Glutamatergic neuron (in vitro differentiated cells): ENCODE measurements at regions not wholly inside any gene's neighbourhood (a gene's known extent, or its start where the extent isn't known, plus 50 kb on each side); places are given as distances from the start of the nearest gene placed in this dataset.

ENCODE experiments used
- DNase-seq: peaks from one replicate; pipeline ENCODE4 v3.0.0; 2022
- H3K27ac Mint-ChIP-seq: one replicate; pipeline ENCODE4 v1.8.0; 2020; ENCODE audit warnings: mild to moderate bottlenecking, mixed read lengths, inconsistent platforms; ENCODE audit not compliant: unreplicated experiment
- H3K27me3 Mint-ChIP-seq: one replicate; pipeline ENCODE4 v1.8.0; 2020; ENCODE audit warnings: mild to moderate bottlenecking, moderate library complexity, mixed read lengths, inconsistent platforms; ENCODE audit not compliant: unreplicated experiment
- H3K36me3 Mint-ChIP-seq: one replicate; pipeline ENCODE4 v1.8.0; 2020; ENCODE audit warnings: mild to moderate bottlenecking, mixed read lengths, inconsistent platforms; ENCODE audit not compliant: unreplicated experiment
- H3K4me1 Mint-ChIP-seq: one replicate; pipeline ENCODE4 v1.8.0; 2020; ENCODE audit warnings: mild to moderate bottlenecking, low read depth, mixed read lengths, inconsistent platforms; ENCODE audit not compliant: unreplicated experiment
- H3K4me3 Mint-ChIP-seq: one replicate; pipeline ENCODE4 v1.8.0; 2020; ENCODE audit warnings: mild to moderate bottlenecking, mixed read lengths, inconsistent platforms; ENCODE audit not compliant: unreplicated experiment
- H3K9me3 Mint-ChIP-seq: one replicate; pipeline ENCODE4 v1.8.0; 2020; ENCODE audit warnings: mild to moderate bottlenecking, moderate library complexity, mixed read lengths, inconsistent platforms; ENCODE audit not compliant: unreplicated experiment
- TF ChIP-seq, protein P1 (sequence below): fragments of 200-600 bp; sonication (generic); IDR thresholded peaks from one replicate; pipeline ENCODE4 v1.5.0; 2021; ENCODE audit not compliant: partially characterized antibody, unreplicated experiment

- Mint-ChIP-seq H3K36me3 (no peaks in the 10 kb centered on the region), H3K4me3 (no peak overlapping the region), H3K4me1 (no peaks in the 10 kb centered on the region), H3K9me3 (no peaks in the 10 kb centered on the region), H3K27me3 (no peaks in the 10 kb centered on the region), H3K27ac (no peak overlapping the region)
- DNase-seq: no peak
- TF ChIP-seq, protein P1, sequence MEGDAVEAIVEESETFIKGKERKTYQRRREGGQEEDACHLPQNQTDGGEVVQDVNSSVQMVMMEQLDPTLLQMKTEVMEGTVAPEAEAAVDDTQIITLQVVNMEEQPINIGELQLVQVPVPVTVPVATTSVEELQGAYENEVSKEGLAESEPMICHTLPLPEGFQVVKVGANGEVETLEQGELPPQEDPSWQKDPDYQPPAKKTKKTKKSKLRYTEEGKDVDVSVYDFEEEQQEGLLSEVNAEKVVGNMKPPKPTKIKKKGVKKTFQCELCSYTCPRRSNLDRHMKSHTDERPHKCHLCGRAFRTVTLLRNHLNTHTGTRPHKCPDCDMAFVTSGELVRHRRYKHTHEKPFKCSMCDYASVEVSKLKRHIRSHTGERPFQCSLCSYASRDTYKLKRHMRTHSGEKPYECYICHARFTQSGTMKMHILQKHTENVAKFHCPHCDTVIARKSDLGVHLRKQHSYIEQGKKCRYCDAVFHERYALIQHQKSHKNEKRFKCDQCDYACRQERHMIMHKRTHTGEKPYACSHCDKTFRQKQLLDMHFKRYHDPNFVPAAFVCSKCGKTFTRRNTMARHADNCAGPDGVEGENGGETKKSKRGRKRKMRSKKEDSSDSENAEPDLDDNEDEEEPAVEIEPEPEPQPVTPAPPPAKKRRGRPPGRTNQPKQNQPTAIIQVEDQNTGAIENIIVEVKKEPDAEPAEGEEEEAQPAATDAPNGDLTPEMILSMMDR: no peak
Observed at GRCh38 chr6:81977486-81977885, 225.0 kb upstream of the TENT5A start.

DNA sequence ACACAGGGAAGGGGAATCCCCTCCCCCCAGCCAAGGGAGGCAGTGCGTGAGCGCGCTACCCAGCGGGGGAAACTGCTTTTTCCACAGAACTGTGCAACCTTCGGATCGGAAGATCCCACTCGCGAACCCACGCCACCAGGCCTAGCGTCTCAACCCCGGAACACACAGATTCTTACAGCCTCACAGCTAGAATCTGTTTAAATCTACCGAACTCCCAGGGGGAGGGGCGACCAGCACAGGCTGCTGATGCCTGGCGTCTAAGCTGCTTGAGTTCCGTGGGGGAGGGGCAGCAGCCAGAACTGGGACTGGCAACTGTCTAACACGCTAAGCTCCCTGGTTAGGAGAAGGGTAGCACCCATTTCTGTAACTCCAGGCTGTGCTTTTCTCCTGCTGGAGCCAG, 217.3 kb upstream of the TENT5A start:
- peak; percentile 57 for DNase-seq
- H3K27ac Mint-ChIP-seq: no peak overlapping the region
- no peaks in the 10 kb centered on the region for H3K4me1 Mint-ChIP-seq
- H3K36me3 Mint-ChIP-seq: peaks cover 5% of the 10 kb centered on the region
- H3K27me3 Mint-ChIP-seq: no peaks in the 10 kb centered on the region
- no peaks in the 10 kb centered on the region for H3K9me3 Mint-ChIP-seq
- TF ChIP-seq, protein P1: no peak
- H3K4me3 Mint-ChIP-seq: no peak overlapping the region

DNA sequence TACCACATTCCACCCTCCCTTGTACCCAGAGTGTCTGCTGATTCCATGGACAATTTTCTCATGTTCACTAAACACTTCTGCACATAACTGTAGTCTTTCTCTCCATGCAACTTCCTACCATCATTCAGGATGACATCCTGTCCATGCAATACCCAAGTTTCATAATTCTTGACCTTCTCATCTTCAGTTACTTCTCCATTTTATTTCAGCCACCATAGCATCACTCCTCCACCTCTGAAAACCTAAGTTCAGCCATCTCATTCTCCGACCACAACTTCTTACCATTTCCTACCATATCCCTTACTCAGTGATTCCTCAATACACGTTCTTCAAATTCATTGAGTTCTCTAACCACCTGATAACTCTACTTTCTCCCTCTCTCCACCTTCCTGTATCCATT, 216.5 kb upstream of the TENT5A start:
- Mint-ChIP-seq H3K4me3 (no peak overlapping the region), H3K27ac (no peak overlapping the region), H3K9me3 (no peaks in the 10 kb centered on the region), H3K27me3 (no peaks in the 10 kb centered on the region), H3K36me3 (peaks cover 5% of the 10 kb centered on the region), H3K4me1 (no peaks in the 10 kb centered on the region)
- TF ChIP-seq, protein P1: no peak
- no peak for DNase-seq

GRCh38 chr6:81966968-81967367, 214.5 kb upstream of the TENT5A start:
- DNase-seq: no peak
- Mint-ChIP-seq H3K4me1 (no peaks in the 10 kb centered on the region), H3K27me3 (no peaks in the 10 kb centered on the region), H3K4me3 (no peak overlapping the region), H3K9me3 (no peaks in the 10 kb centered on the region), H3K27ac (no peak overlapping the region), H3K36me3 (peaks cover under 1% of the 10 kb centered on the region)
- TF ChIP-seq, protein P1: no peak

GRCh38 chr6:81962198-81962597, 209.7 kb upstream of the TENT5A start:
- TF ChIP-seq, protein P1: no peak

More at GRCh38 chr6:81962198-81962597, 209.7 kb upstream of the TENT5A start:
- Mint-ChIP-seq H3K9me3 (no peaks in the 10 kb centered on the region), H3K4me1 (no peaks in the 10 kb centered on the region), H3K4me3 (no peak overlapping the region), H3K27me3 (no peaks in the 10 kb centered on the region), H3K36me3 (no peaks in the 10 kb centered on the region), H3K27ac (no peak overlapping the region)
- DNase-seq: no peak
